A204.1 (cell line): ENCODE measurements at regions not wholly inside any gene's neighbourhood (a gene's known extent, or its start where the extent isn't known, plus 50 kb on each side); places are given as distances from the start of the nearest gene placed in this dataset.

ENCODE experiments used
- FAIRE-seq: peaks from 2 replicates; lab custom pipeline; 2012; peaks lifted over from hg19 to GRCh38; lab: Jason Lieb, UNC

DNA sequence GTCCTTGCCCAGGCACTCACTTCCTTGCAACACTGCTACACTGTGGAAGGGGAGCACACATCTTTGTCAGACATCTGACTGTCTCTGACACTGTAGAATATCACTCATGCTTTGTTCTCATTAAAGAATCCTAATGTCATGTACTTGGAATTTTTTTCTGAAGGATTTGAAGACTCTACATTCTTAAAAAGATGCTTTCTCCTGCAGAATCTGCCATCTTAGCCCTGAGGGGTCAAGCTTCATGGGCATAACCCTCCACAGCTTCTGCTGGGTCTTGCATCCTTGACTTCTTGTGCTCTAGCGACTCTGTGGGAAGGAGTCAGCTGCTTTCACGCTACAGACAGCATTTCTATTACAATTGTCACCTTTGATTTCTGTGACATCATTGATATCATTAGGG lies 417.2 kb downstream of the QKI start:
- FAIRE-seq, result no peak

GRCh38 chr6:163830641-163831040 lies 416.1 kb downstream of the QKI start:
- FAIRE-seq, result no peak

DNA sequence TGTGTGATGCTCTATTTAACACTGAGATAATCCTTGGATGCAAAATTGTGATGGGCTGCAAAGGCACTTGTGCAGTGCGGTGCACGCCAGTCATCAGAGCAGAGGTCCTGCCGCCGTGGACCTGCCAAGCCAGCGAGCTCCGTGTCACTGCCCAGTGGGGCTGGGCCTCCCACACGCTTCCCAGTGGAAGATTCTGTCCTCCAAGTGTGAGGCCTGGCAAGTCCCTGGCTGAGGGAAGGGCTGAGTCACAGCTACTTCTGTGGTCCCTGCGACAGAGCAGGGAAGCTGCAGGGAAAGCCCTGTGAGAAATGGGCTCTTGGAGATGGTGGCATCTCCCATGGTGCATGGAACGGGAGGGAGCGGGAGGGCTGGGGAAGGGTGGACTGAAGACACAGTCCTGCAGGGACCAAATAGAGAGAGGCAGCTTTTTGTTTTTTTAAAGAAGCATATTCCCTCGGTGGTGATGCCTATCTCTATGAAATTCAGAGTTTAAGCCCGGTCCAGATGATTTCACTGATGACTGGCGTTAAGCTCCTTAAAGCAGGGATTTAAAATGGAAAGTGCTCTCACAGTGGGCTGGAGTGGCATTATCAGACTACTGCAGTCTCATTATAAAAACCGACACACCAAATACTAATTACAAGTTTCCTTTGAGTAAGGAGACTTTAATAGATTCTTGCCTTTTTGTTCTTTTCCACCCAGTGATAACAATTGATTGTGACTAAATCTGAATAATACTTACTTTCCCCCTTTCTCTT lies 413.7 kb downstream of the QKI start:
- no peak for FAIRE-seq

DNA sequence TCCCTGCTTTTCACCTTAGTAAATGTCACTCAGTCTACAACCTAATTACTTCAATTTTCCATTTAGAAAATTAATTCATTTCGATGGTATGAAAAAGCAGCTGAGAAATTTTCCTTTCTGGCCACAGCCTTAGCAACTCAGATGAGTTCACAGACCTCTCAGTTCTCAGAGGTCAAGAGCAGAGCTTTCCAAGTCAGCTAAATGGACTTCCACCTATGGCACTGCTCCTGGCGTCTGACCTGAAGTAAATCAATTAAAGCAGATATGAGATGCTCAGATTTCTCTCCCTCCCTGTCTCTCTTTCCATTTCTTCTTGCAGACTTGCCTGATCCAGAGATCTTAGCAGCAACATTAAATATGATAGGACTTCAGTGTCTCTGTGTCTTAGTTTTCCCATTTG lies 412.6 kb downstream of the QKI start:
- FAIRE-seq, result no peak

DNA sequence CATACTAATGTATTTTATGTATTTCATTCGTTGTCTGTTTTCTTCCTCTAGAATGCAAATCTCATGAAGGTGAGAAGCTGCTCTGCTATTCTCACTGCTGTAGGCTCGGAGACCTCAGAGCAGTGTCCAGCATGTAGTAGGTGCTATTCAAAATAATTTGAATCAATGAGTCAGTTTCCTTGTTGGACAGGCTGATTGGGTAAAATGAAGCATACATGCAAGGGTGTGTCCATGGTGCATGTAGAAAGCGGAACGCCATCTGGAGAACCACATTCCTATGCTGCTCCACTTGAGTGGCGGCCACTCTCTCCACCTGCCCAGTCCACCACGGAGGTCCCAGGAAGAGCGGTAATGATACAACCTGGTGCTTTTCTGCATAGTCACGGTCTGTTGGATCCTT lies 412.1 kb downstream of the QKI start:
- FAIRE-seq, result no peak

DNA sequence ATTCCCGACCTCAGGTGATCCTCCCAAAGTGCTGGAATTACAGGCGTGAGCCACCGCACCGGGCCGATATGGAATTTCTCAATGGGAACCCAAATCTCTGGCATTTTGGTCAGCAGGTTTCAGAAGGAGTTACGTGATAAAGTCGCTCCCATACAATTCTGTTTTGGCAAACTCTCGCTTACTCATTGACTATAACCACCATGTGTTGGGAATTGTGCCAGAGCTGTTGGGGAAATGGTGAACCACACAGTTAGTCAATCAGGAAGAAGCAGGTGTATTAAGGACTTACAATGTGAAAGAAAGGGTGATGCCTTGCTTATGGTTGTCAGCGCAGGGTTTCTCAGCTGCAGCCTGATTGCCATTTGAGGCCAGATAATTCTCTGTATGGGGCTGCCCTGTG lies 410.5 kb downstream of the QKI start:
- no peak for FAIRE-seq

DNA sequence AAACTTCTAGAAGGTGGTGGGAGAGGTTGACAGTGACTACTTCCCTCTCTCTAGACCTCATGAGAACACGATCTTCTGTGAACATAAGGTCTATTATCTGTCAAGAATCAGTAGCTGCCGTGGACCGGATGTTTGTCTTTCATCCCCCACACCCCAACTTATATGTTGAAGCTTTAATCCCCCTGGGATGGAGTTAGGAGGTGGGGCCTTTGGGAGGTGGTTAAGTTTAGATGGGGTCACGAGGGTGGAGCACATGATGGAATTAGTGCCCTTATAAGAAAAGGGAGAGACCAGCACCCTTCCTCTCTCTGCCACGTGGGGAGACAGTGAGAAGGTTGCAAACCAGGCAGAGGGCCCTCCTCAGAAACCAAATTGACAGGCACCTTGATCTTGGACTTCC lies 409.1 kb downstream of the QKI start:
- FAIRE-seq, result no peak

GRCh38 chr6:163820745-163821458 lies 406.4 kb downstream of the QKI start:
- FAIRE-seq, result no peak

DNA sequence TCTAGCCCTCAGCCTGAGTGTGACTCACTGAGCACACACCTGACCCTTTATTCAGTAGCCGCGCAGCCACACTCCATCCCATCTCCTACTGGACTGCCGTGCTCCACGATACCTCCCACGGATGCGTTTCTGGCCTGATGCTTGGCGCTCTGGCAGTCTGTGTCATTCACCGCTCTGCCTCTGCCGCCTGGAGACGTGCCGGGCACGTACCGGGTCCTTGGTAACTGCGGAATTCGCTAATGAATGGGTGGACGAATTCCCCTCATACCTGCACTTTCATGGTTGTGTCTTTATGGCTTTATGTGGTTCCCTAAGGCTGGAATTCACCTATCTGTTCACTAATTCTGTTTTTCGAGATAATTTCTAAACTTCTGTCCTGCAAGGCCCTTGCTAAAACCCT lies 405.7 kb downstream of the QKI start:
- FAIRE-seq, result no peak

- FAIRE-seq, result no peak
These were observed 404.2 kb downstream of the QKI start for GRCh38 chr6:163818719-163819118.

DNA sequence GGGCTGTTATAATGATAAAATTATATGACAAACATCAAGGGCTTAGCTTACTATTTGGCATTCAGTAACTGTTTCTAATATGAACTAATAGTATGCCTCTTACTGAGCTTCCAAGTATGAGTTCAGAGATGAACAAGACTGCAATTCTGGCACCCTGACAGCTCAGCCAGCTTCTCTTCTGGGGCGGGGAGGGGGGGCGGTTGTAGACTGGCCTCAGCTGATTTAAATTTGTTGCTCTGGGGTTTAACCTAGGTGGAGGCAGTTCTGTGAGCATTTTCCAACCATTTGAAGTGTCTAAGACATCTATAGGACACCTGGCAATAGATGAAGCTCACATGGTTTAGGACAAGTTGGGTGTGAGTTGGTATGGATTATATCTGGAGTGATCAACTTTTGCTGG lies 401.9 kb downstream of the QKI start:
- FAIRE-seq, result no peak

GRCh38 chr6:163815796-163816195 lies 401.3 kb downstream of the QKI start:
- FAIRE-seq, result no peak

- no peak for FAIRE-seq
These were observed 400.2 kb downstream of the QKI start for GRCh38 chr6:163814494-163815364.

DNA sequence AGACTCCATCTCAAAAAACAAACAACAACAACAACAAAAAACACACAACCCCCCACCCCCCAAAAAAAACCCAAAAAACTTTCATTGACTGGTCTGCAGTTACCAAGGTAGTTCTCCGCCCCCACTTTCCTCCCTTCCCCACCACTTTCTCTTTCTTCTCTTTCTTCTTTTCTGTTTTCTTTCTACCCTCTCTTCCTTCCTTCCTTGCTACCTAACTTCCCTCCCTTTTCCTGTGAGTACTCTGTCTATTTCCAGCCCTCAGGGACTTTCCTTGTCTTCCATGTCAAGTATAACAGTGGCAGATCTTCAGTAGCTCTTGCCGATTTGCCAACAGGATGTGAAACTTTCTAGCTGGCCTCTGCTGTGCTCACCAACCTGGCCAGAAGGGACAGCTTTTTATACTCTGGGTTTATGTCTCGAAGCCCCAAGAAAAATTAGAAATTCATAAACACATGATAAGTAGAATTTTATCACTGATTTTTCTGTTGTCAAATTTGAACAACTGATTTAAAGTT lies 399.5 kb downstream of the QKI start:
- FAIRE-seq, result no peak

DNA sequence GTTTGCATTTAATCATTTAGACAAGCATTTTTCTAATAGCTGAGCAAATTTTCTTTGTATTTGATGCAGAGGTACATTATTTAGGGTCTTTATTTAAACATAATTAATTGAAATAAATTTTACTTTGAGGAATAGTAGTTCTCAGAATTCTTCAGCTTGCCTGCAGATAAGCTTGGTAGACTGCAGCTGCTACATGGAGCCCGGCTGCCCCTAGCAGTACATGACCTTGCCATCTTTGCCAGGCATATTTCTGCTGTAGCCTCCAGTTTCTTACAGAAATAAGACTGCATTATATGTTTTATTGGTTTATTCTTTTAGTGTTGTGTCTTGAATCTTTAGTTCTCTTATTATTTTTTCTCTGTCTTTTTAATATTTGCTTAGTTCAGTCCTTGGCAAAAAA lies 396.8 kb downstream of the QKI start:
- no peak for FAIRE-seq

DNA sequence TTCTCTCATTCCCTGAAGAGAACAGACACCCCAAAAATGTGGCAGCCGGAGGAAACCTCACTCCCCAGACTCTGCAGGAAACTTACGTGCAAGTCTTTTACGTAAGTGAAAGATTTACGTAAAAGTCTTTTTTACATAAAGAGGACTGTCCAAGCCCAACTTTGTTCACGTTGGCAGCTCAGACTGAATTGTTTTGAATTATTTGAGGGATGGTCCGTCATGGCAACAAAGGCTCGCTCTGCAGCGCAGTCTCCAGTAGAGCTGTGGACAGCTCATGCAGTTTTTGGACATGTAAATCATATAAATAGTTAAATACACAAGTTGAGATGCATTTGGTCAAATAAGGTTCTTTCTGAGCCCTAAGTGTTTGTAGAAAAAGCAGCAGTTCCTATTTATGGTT lies 394.8 kb downstream of the QKI start:
- FAIRE-seq, result no peak

DNA sequence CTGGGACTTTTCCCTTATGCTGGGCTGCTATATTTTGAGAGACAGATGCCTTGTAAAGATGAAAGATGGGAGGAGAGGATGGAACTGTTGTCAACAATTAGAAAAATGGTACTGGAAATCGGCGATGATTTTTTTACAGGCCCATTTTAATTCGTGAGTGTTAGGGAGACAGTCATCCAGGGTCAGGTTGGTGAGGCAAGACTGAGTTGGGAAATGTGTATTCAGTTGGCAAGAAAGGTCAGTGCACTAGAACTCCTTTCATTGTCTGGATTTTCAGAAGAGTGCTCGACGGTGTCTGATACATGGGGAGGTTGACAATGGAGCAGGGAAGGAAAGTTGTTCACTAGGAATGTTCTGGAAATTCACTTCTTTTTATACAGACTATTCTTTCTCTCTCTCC lies 394.4 kb downstream of the QKI start:
- no peak for FAIRE-seq

DNA sequence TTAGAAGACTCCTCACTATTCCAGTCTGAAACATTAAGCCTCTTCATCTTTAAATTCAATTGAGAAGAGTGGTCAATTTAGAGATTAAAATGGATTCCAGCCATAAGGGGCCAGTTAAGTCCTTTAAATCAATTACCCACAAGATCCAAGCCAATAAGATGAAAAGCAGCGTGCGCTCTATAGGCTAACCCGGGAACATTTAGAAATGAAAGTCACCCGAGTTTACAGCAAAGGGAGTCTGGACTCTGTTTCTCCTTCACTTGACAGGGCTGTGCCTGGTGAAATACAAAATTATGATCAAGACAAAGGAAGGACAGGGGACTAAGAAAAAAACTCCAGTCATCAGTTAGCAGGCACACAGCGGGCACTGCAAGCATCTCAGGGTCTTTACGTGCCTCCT lies 393.7 kb downstream of the QKI start:
- no peak for FAIRE-seq

DNA sequence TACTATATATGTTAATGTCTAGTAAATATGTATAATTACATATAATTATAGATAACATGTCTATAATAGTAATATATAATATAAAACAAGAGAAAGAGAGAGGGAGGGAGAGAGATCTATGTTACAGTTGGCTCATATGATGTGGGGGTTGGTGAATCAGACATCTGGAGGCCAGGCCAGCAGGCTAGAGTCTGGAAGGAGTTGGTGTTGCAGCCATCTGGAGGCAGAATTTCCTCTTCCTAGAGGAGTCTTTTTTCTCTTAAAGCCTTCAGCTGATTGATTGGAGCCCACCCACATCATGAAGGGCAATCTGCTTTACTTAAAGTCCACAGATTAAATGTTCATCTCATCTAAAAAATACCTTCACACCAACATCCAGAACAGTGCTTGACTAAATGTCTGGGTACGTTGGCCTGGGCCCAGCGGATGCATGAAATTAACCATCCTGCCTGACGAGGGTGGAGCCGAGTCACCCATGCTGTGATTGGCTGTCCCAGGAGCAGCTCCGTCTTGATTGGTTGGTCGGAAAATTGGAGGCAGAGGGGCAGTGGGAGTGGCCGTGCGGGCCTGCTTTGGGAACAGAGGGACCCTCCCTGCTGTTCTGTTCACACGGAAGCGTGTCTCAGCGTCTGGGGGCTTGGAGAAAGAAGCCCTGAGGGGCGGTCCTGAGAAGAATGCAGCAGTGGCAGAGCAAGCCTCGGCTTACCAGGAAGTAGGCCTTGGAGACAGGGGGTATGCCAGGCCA lies 392.4 kb downstream of the QKI start:
- FAIRE-seq, result no peak

- no peak for FAIRE-seq
These were observed 390.5 kb downstream of the QKI start for GRCh38 chr6:163804991-163805390.

- no peak for FAIRE-seq
These were observed 387.7 kb downstream of the QKI start for GRCh38 chr6:163802267-163802666.

DNA sequence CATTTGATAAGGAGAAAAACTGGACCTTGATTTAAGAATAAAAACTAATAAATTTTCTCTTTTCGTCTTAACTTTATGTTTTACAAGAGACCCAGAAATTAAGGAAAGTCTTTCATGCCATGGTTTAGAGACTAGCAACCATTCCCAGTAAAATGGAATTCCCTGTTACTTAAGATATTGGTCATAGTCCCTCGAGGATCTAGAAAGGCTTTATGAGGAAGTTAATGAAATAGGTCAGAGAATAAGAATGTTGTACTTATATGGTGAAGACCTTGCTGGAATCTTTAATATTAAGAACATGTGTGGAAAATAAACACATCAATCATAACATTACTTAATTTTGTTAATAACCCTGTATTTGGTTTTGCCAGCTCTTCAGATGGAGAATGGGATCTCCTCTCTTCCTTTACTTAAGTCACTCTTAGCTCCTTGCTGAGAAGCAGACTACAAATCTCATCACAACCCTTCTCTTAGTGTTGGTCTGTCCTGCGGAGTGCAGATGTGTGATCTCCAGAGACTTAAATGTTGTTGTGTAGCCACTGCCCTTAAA lies 382.9 kb downstream of the QKI start:
- no peak for FAIRE-seq
